Cardiac muscle cell (in vitro differentiated cells and primary cell): ENCODE measurements at regions not wholly inside any gene's neighbourhood (a gene's known extent, or its start where the extent isn't known, plus 50 kb on each side); places are given as distances from the start of the nearest gene placed in this dataset.

Experiments
- DNase-seq, 2 donors: peaks; one replicate each; pipeline versions ENCODE4 v3.0.0 to v3.0.0-alpha.2; 2010 to 2017; ENCODE audit warnings: low read depth in 1 of 2, low spot score in 1 of 2
- H3K27ac ChIP-seq: fragments of 200-600 bp; sonication (generic); 2 replicates; pipeline ENCODE4 v1.5.1; 2016
- H3K27me3 ChIP-seq: fragments of 200-600 bp; sonication (generic); 2 replicates; pipeline ENCODE4 v1.6.0; 2016; ENCODE audit warnings: control low read depth
- H3K36me3 ChIP-seq: fragments of 200-600 bp; sonication (generic); 2 replicates; pipeline ENCODE4 v1.5.1; 2016; ENCODE audit warnings: control low read depth
- H3K4me1 ChIP-seq: fragments of 200-600 bp; sonication (generic); 2 replicates; pipeline ENCODE4 v1.8.1; 2017; ENCODE audit warnings: low read depth, mild to moderate bottlenecking, mixed run types
- H3K4me3 ChIP-seq: fragments of 200-600 bp; sonication (generic); 2 replicates; pipeline ENCODE4 v1.5.1; 2016; ENCODE audit warnings: mild to moderate bottlenecking
- H3K9me3 ChIP-seq: fragments of 200-600 bp; sonication (generic); 2 replicates; pipeline ENCODE4 v1.5.1; 2017; ENCODE audit warnings: low read depth, mild to moderate bottlenecking, control low read depth
- CTCF ChIP-seq: IDR thresholded peaks from 2 replicates; pipeline ENCODE4 v1.5.1; 2012; ENCODE audit warnings: low read depth, mild to moderate bottlenecking, low read length

DNA sequence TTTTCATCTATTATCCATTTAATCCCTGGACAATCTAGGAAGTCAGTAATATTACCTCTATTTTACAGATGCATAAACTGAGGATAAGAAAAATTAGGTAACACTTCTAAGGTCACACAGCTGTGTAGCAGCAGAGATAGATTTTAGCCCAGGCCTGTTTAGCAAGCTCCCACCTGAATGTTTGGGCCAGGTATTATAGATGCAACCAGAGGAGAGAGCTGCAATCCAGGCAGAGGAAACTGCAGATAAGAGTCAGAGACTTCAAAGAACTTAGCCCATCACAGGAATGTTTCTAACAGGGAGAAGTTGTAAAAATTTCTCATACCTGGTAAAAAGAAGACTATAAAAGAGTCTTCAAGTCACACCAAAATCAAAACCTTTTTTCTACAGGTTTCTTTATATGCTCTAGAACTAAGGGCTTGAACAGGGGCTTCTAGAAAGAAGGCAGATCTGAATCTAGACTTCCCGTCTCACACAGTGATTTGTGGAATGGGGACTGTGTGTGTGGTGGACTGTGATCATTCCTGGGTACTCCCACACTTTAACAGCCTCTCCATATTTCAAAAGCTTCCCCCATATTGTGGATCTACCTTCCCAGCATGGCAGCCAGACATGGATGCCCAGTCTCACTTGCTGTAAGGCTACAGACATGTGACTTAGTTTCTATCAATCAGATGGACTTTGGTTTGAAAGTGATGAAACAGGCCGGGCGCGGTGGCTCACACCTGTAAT, 128.7 kb downstream of the TLR5 start:
- no peak for TF ChIP-seq CTCF
- Histone ChIP-seq H3K27ac (no peak overlapping the region), H3K27me3 (no peaks in the 10 kb centered on the region), H3K9me3 (no peaks in the 10 kb centered on the region), H3K36me3 (no peaks in the 10 kb centered on the region), H3K4me1 (peaks cover 5% of the 10 kb centered on the region), H3K4me3 (no peak overlapping the region)
- DNase-seq = no peak

- no peaks in the 10 kb centered on the region for H3K27me3 ChIP-seq
- H3K9me3 ChIP-seq = no peaks in the 10 kb centered on the region
- DNase-seq = no peak
- H3K4me1 ChIP-seq = no peaks in the 10 kb centered on the region
- no peak overlapping the region for H3K27ac ChIP-seq
- no peak for TF ChIP-seq CTCF
- no peak overlapping the region for H3K4me3 ChIP-seq
- no peaks in the 10 kb centered on the region for H3K36me3 ChIP-seq
These were observed 126.7 kb downstream of the TLR5 start for GRCh38 chr1:223016381-223016780.

DNA sequence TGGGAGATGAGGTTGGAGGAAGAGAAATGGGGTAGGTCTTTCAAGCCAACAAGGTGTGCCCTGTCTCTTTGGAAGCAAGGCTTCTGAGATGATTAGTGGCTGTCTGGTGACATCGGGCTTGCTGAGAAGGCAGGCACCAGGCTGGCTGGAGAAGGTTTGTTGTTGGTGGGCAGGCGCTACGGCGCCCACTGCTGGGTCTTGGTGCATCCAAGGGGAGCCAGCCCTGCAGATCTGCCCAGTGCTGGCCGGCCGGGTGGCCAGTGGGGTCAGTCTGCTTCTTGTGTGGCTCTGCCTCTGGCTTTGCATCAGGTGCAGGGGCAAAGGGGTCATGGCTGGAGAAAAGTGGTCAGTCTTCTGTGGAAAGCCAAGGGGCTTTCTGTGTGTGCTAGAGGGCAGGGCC, 126.2 kb downstream of the TLR5 start:
- no peak for DNase-seq
- no peak overlapping the region for H3K4me3 ChIP-seq
- no peaks in the 10 kb centered on the region for H3K9me3 ChIP-seq
- no peaks in the 10 kb centered on the region for H3K27me3 ChIP-seq
- TF ChIP-seq CTCF = no peak
- H3K27ac ChIP-seq = no peak overlapping the region
- no peaks in the 10 kb centered on the region for H3K36me3 ChIP-seq
- H3K4me1 ChIP-seq = no peaks in the 10 kb centered on the region

- no peak overlapping the region for H3K27ac ChIP-seq
- no peaks in the 10 kb centered on the region for H3K4me1 ChIP-seq
- TF ChIP-seq CTCF = no peak
- H3K4me3 ChIP-seq = no peak overlapping the region
- H3K9me3 ChIP-seq = no peaks in the 10 kb centered on the region
- no peaks in the 10 kb centered on the region for H3K36me3 ChIP-seq
- H3K27me3 ChIP-seq = no peaks in the 10 kb centered on the region
- no peak for DNase-seq
These were observed 125.8 kb downstream of the TLR5 start for GRCh38 chr1:223017291-223017690.

DNA sequence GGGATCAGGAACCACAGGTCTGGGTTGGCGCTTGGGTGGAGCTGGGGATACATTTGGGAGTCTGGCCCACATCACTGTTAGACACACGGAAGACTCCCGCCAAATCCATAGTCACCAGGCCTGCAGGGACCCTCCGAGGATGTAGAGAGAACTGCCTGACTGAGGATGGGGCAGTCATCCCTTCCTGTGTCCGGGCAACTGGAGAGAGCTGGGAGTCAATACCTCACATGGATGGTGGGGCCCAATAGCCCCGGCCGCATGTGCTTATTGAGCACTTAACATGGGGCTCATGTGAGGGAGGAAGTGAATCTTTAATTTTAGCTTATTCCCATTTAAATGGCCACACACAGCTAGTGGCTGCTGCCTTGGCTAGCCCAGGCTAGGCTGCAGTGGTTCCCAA, 124.5 kb downstream of the TLR5 start:
- TF ChIP-seq CTCF = no peak
- DNase-seq = no peak
- Histone ChIP-seq H3K9me3 (no peaks in the 10 kb centered on the region), H3K27me3 (no peaks in the 10 kb centered on the region), H3K36me3 (no peaks in the 10 kb centered on the region), H3K4me1 (peaks cover 4% of the 10 kb centered on the region), H3K4me3 (no peak overlapping the region), H3K27ac (no peak overlapping the region)

- Histone ChIP-seq H3K4me3 (no peak overlapping the region), H3K4me1 (peaks cover 4% of the 10 kb centered on the region), H3K9me3 (no peaks in the 10 kb centered on the region), H3K27me3 (no peaks in the 10 kb centered on the region), H3K27ac (no peak overlapping the region), H3K36me3 (no peaks in the 10 kb centered on the region)
- DNase-seq = no peak
- TF ChIP-seq CTCF = no peak
These were observed 123.8 kb downstream of the TLR5 start for GRCh38 chr1:223019256-223019655.
